ENCODE measurements at regions not wholly inside any gene's neighbourhood (a gene's known extent, or its start where the extent isn't known, plus 50 kb on each side); places are given as distances from the start of the nearest gene placed in this dataset.
"Not testable (repeated sequence)": the region's sequence is repeated elsewhere in the genome, so short reads cannot be mapped to it uniquely, and the experiment has no call there.

- DNase-seq: no peak
These were observed 114.2 kb upstream of the MON1B start for GRCh38 chr16:77076839-77077238.

- no peak for DNase-seq
These were observed 113.6 kb upstream of the MON1B start for GRCh38 chr16:77077256-77077922.

- DNase-seq: no peak
These were observed 105.0 kb upstream of the MON1B start for GRCh38 chr16:77085981-77086380.

DNA sequence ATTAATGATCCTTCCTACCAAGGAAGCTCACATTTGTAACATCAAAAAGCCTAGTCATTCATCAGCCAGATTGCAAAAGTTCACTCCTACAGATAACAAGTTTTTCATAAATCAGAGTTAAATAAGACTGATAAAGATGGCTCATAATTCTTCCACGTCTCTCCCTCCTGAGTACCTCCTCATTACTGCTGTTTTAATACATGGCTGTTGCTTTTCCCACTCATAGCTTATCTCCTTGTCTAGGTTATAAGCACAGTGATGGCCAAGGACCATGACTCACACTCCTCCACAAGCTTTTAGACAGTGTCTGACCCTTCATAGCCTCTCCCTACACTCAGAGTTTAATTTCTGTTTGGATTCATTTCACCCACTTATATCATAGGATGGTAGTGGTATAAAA lies 100.9 kb upstream of the MON1B start:
- no peak for DNase-seq

GRCh38 chr16:77093309-77093708 lies 97.7 kb upstream of the MON1B start:
- no peak for DNase-seq

DNA sequence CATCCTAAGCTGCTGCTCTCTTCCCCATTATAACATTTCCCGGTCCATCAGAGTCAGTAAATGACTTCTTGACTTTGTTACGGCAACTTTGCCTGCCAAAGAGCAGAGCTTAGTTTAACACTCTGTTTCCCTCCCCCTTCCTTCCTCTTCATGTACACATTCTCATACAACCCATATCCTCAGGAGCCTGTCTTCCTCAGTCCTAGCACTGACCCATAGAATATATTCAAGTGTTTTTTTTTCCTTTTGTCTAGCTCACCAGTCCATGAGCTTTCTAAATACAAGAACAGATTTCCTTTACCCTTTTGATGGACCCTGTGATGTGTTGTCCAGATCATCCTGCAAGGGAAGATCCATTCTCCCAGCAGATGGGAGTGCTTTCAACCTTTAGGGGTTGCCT lies 97.0 kb upstream of the MON1B start:
- no peak for DNase-seq

DNA sequence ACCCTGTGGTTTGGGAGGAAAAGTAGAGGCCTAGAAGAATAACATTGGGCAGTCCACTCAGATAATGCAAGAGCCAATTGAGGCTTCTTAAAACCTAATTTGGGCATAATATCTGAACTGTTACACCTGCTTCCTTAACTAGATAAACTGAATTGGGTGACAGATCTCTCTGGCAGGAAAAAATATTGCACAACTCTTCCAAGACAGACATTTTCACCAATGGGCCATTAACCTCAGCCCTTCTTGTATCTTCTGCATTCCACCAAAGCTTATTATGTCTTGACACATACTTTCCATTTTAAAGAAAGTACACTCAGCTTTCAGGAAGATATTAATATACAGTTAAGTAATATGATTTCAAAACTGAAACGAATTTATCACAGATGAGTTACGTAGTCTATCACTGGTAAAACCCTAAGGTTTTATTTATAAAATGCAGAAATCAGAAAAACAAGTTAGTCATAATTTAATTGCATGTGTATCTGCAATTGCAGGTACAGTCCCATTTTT lies 79.9 kb upstream of the MON1B start:
- DNase-seq: no peak

GRCh38 chr16:77112746-77113145 lies 78.2 kb upstream of the MON1B start:
- no peak for DNase-seq

GRCh38 chr16:77113835-77114234 lies 77.2 kb upstream of the MON1B start:
- DNase-seq: no peak

DNA sequence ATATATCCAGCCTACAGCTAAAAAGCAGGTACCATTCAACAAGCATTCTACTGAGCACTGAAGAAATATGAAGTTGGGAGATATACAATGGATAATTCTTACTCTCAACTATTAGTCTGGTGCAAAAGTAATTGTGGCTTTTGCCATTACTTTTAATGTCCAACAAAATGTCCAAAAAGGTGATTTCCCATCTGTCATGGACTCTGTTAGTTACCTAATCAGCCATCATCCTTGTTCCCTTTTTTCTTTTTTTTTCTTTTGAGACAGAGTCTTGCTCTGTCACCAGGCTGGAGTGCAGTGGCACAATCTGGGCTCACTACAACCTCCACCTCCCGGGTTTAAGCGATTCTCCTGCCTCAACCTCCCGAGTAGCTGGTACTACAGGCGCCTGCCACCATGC lies 76.6 kb upstream of the MON1B start:
- not testable (repeated sequence) for DNase-seq

GRCh38 chr16:77116856-77117255 lies 74.1 kb upstream of the MON1B start:
- no peak for DNase-seq

- no peak for DNase-seq
These were observed 73.3 kb upstream of the MON1B start for GRCh38 chr16:77117707-77118106.

DNA sequence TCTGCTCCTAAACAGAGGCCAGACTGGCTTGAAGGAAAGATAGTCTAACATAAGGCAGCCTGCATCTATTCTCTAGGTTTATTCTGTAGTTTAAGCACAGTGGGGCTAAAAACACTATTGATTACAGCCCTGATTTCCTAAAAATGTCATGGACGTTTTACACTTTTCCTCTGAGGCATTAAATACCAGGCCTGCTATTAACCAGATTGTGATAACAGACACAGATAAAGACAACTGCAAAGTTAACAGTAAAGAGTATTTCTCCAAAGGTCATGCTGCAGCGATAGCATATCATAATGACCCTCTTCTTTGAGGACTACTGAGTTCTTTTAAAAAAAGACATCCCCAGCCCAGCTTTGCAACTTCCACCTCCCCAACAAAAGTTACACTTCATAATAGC lies 59.6 kb upstream of the MON1B start:
- no peak for DNase-seq

DNA sequence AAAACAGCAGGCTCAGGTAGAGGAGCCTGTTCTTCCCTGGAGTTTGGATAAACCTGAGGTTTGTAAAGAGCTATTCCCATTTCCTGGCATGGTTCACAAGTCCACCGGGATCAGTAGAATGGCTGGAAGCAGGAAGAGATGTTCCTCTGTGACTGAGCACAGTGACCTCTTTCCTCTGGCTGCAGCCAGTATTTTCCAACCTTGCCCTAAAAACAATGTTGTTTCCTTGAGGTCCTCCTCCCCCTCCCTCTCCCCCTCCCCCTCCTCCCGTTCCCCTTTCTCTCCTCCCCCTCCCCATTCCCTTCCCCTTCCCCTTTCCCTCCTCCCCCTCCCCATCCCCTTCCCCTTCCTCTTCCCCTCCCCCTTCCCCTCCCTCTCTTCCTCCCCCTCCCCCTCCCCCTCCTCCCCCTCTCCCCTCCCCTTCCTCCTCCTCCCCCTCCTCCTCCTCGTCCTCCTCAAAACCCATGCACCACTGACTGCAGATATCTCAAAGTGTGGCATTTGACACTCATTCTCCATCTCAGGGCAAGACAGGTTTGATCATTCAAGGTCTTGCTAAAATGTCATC lies 58.9 kb upstream of the MON1B start:
- DNase-seq: no peak

GRCh38 chr16:77133706-77134105 lies 57.3 kb upstream of the MON1B start:
- no peak for DNase-seq

- DNase-seq: no peak
These were observed 53.9 kb upstream of the MON1B start for GRCh38 chr16:77137045-77137444.

Data from NCI-H2029 treated with DMSO at 0.1 percent for 48 hours (cell line).